HEK293 (cell line): ENCODE measurements at regions not wholly inside any gene's neighbourhood (a gene's known extent, or its start where the extent isn't known, plus 50 kb on each side); places are given as distances from the start of the nearest gene placed in this dataset.

Experiments
- CTCF ChIA-PET: fragments of 350-600 bp; formaldehyde crosslinking; extraction: SDS; loops from one replicate; lab custom pipeline; 2021; ENCODE audit warnings: antibody characterized with exemption; lab: Yijun Ruan, JAX
- POLR2A ChIA-PET: fragments of 300-600 bp; formaldehyde crosslinking; extraction: SDS; loops from one replicate; lab custom pipeline; 2020; ENCODE audit warnings: antibody characterized with exemption, inconsistent platforms; lab: Yijun Ruan, JAX
- H3K27ac ChIP-seq: fragments of 200-500 bp; sonication (Bioruptor generic); 2 replicates; pipeline ENCODE4 v1.5.1; 2014; ENCODE audit warnings: low read depth, low read length, control low read depth, inconsistent platforms; ENCODE audit errors: extremely low read depth
- H3K36me3 ChIP-seq, 2 experiments: fragments of 200-500 bp in 1 of 2; sonication (Bioruptor generic) in 1 of 2; 1 replicate in 1 of 2; 2 replicates in 1 of 2; pipeline ENCODE4 v1.5.1; 2014 to 2017; ENCODE audit warnings: inconsistent platforms in 2 of 2, low read length in 2 of 2; ENCODE audit not compliant: control insufficient read depth in 2 of 2, insufficient read depth in 1 of 2
- H3K4me1 ChIP-seq: fragments of 200-500 bp; sonication (Bioruptor generic); 2 replicates; pipeline ENCODE4 v1.5.1; 2014; ENCODE audit warnings: mild to moderate bottlenecking, low read length, inconsistent platforms; ENCODE audit not compliant: control insufficient read depth, insufficient read depth
- H3K4me3 ChIP-seq: 2 replicates; pipeline ENCODE4 v1.5.1; 2011; ENCODE audit warnings: low read depth, mild to moderate bottlenecking, control low read depth, low read length, moderate library complexity
- H3K9me3 ChIP-seq: fragments of 200-500 bp; sonication (Bioruptor generic); 2 replicates; pipeline ENCODE4 v1.5.1; 2014; ENCODE audit warnings: low read depth, low read length, inconsistent platforms; ENCODE audit not compliant: control insufficient read depth, insufficient read depth
- KLF10 ChIP-seq: fragments of 450-650 bp; IDR thresholded peaks from 2 replicates; pipeline ENCODE4 v1.5.1; 2018; ENCODE audit warnings: missing biosample characterization, mild to moderate bottlenecking, missing genetic modification characterization
- RBAK ChIP-seq: fragments of 450-650 bp; formaldehyde crosslinking; IDR thresholded peaks from 2 replicates; pipeline ENCODE4 v1.5.1; 2016; ENCODE audit warnings: missing biosample characterization, missing genetic modification characterization
- YY2 ChIP-seq: fragments of 450-650 bp; formaldehyde crosslinking; IDR thresholded peaks from 2 replicates; pipeline ENCODE4 v1.5.1; 2016; ENCODE audit warnings: missing biosample characterization, missing genetic modification characterization
- ZNF140 ChIP-seq: fragments of 450-650 bp; formaldehyde crosslinking; IDR thresholded peaks from 2 replicates; pipeline ENCODE4 v1.5.1; 2016; ENCODE audit warnings: missing biosample characterization, missing genetic modification characterization
- ZNF175 ChIP-seq: fragments of 450-650 bp; formaldehyde crosslinking; IDR thresholded peaks from 2 replicates; pipeline ENCODE4 v1.5.1; 2016; ENCODE audit warnings: missing biosample characterization, missing genetic modification characterization
- ZNF202 ChIP-seq: fragments of 450-650 bp; formaldehyde crosslinking; IDR thresholded peaks from 2 replicates; pipeline ENCODE4 v1.5.1; 2016; ENCODE audit warnings: missing biosample characterization, missing genetic modification characterization, borderline replicate concordance
- ZNF248 ChIP-seq: fragments of 450-650 bp; formaldehyde crosslinking; IDR thresholded peaks from 2 replicates; pipeline ENCODE4 v1.5.1; 2017; ENCODE audit warnings: missing biosample characterization, missing genetic modification characterization
- ZNF341 ChIP-seq: fragments of 450-650 bp; formaldehyde crosslinking; IDR thresholded peaks from 2 replicates; pipeline ENCODE4; 2016; ENCODE audit warnings: low read depth, missing biosample characterization, missing genetic modification characterization
- ZNF423 ChIP-seq: fragments of 450-650 bp; formaldehyde crosslinking; IDR thresholded peaks from 2 replicates; pipeline ENCODE4 v1.5.1; 2016; ENCODE audit warnings: missing biosample characterization, missing genetic modification characterization
- ZNF514 ChIP-seq: fragments of 450-650 bp; formaldehyde crosslinking; IDR thresholded peaks from 2 replicates; pipeline ENCODE4 v1.5.1; 2016; ENCODE audit warnings: missing biosample characterization, missing genetic modification characterization
- ZNF530 ChIP-seq: fragments of 450-650 bp; formaldehyde crosslinking; IDR thresholded peaks from 2 replicates; pipeline ENCODE4 v1.5.1; 2016; ENCODE audit warnings: low read depth, missing biosample characterization, missing genetic modification characterization
- ZNF670 ChIP-seq: fragments of 450-650 bp; formaldehyde crosslinking; IDR thresholded peaks from 2 replicates; pipeline ENCODE4 v1.5.1; 2016; ENCODE audit warnings: missing biosample characterization, missing genetic modification characterization, low read depth
- ZNF701 ChIP-seq: fragments of 450-650 bp; formaldehyde crosslinking; IDR thresholded peaks from 2 replicates; pipeline ENCODE4 v1.5.1; 2016; ENCODE audit warnings: missing biosample characterization, missing genetic modification characterization
- ZNF791 ChIP-seq: fragments of 450-650 bp; formaldehyde crosslinking; IDR thresholded peaks from 2 replicates; pipeline ENCODE4 v1.5.1; 2016; ENCODE audit warnings: missing biosample characterization, missing genetic modification characterization
- ZNF792 ChIP-seq: fragments of 450-650 bp; formaldehyde crosslinking; IDR thresholded peaks from 2 replicates; pipeline ENCODE4 v1.5.1; 2016; ENCODE audit warnings: missing biosample characterization, missing genetic modification characterization
- ZSCAN23 ChIP-seq: fragments of 450-650 bp; formaldehyde crosslinking; IDR thresholded peaks from 2 replicates; pipeline ENCODE4 v1.5.1; 2016; ENCODE audit warnings: missing biosample characterization, missing genetic modification characterization
- ZSCAN30 ChIP-seq: fragments of 450-650 bp; IDR thresholded peaks from 2 replicates; pipeline ENCODE4 v1.5.1; 2018; ENCODE audit warnings: missing biosample characterization, mild to moderate bottlenecking, missing genetic modification characterization, moderate library complexity
- ZSCAN4 ChIP-seq: fragments of 450-650 bp; formaldehyde crosslinking; IDR thresholded peaks from 2 replicates; pipeline ENCODE4 v1.5.1; 2017; ENCODE audit warnings: missing biosample characterization, missing genetic modification characterization
- TF ChIP-seq, protein P1 (sequence below): sonication (generic); formaldehyde crosslinking; IDR thresholded peaks from 2 replicates; pipeline ENCODE4 v1.8.1; 2022; ENCODE audit warnings: mild to moderate bottlenecking, moderate library complexity, missing genetic modification reagents
- TF ChIP-seq, protein P2 (sequence below): fragments of 450-650 bp; formaldehyde crosslinking; IDR thresholded peaks from 2 replicates; pipeline ENCODE4 v1.5.1; 2016; ENCODE audit warnings: missing biosample characterization, missing genetic modification characterization
- TF ChIP-seq, protein P3 (sequence below): fragments of 450-650 bp; formaldehyde crosslinking; IDR thresholded peaks from 2 replicates; pipeline ENCODE4 v1.5.1; 2017; ENCODE audit warnings: missing biosample characterization, missing genetic modification characterization

GRCh38 chr2:166592750-166593149, 98.7 kb upstream of the SCN7A start:
- no peak overlapping the region for H3K4me3 ChIP-seq
- ChIA-PET CTCF (no interaction called here), POLR2A (no interaction called here)
- no peaks in the 10 kb centered on the region for H3K36me3 ChIP-seq
- H3K9me3 ChIP-seq = no peaks in the 10 kb centered on the region
- TF ChIP-seq ZNF175 (tag by site-specific recombination) = no peak
- no peak for TF ChIP-seq ZNF701
- no peak for TF ChIP-seq ZNF530
- TF ChIP-seq, protein P1, sequence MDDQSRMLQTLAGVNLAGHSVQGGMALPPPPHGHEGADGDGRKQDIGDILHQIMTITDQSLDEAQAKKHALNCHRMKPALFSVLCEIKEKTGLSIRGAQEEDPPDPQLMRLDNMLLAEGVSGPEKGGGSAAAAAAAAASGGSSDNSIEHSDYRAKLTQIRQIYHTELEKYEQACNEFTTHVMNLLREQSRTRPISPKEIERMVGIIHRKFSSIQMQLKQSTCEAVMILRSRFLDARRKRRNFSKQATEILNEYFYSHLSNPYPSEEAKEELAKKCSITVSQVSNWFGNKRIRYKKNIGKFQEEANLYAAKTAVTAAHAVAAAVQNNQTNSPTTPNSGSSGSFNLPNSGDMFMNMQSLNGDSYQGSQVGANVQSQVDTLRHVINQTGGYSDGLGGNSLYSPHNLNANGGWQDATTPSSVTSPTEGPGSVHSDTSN (CRISPR knock-in tag) = no peak
- TF ChIP-seq RBAK (tag by site-specific recombination) = no peak
- TF ChIP-seq, protein P2, sequence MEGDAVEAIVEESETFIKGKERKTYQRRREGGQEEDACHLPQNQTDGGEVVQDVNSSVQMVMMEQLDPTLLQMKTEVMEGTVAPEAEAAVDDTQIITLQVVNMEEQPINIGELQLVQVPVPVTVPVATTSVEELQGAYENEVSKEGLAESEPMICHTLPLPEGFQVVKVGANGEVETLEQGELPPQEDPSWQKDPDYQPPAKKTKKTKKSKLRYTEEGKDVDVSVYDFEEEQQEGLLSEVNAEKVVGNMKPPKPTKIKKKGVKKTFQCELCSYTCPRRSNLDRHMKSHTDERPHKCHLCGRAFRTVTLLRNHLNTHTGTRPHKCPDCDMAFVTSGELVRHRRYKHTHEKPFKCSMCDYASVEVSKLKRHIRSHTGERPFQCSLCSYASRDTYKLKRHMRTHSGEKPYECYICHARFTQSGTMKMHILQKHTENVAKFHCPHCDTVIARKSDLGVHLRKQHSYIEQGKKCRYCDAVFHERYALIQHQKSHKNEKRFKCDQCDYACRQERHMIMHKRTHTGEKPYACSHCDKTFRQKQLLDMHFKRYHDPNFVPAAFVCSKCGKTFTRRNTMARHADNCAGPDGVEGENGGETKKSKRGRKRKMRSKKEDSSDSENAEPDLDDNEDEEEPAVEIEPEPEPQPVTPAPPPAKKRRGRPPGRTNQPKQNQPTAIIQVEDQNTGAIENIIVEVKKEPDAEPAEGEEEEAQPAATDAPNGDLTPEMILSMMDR (tag by site-specific recombination) = no peak
- TF ChIP-seq ZNF248 (tag by site-specific recombination) = no peak
- no peak for TF ChIP-seq KLF10 (tag by site-specific recombination)
- TF ChIP-seq ZNF670 (tag by site-specific recombination) = no peak
- no peak for TF ChIP-seq ZSCAN30 (tag by site-specific recombination)
- no peak for TF ChIP-seq ZNF514
- TF ChIP-seq ZNF423 (tag by site-specific recombination) = no peak
- TF ChIP-seq, protein P3, sequence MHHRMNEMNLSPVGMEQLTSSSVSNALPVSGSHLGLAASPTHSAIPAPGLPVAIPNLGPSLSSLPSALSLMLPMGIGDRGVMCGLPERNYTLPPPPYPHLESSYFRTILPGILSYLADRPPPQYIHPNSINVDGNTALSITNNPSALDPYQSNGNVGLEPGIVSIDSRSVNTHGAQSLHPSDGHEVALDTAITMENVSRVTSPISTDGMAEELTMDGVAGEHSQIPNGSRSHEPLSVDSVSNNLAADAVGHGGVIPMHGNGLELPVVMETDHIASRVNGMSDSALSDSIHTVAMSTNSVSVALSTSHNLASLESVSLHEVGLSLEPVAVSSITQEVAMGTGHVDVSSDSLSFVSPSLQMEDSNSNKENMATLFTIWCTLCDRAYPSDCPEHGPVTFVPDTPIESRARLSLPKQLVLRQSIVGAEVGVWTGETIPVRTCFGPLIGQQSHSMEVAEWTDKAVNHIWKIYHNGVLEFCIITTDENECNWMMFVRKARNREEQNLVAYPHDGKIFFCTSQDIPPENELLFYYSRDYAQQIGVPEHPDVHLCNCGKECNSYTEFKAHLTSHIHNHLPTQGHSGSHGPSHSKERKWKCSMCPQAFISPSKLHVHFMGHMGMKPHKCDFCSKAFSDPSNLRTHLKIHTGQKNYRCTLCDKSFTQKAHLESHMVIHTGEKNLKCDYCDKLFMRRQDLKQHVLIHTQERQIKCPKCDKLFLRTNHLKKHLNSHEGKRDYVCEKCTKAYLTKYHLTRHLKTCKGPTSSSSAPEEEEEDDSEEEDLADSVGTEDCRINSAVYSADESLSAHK = no peak
- no peak for TF ChIP-seq ZNF792 (tag by site-specific recombination)
- TF ChIP-seq ZNF791 (tag by site-specific recombination) = no peak
- no peak for TF ChIP-seq ZNF202 (tag by site-specific recombination)
- no peak overlapping the region for H3K27ac ChIP-seq
- no peaks in the 10 kb centered on the region for H3K4me1 ChIP-seq

DNA sequence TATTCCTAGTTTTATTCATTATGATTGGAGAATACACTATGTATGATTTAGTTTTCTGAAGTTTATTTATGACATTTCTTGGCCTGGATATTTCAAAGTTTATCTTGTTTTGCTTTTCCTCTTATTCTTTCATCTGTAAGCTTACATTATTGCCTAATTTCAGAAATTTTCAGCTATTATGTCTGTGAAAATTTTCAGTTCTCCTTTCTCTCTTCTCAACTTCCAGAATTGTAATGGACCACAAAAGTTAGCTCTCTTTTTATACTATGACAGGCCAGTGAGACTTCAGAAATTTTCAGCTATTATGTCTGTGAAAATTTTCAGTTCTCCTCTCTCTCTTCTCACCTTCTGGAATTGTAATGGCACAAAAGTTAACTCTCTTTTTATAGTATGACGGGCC, 97.2 kb upstream of the SCN7A start:
- H3K4me3 ChIP-seq = no peak overlapping the region

DNA sequence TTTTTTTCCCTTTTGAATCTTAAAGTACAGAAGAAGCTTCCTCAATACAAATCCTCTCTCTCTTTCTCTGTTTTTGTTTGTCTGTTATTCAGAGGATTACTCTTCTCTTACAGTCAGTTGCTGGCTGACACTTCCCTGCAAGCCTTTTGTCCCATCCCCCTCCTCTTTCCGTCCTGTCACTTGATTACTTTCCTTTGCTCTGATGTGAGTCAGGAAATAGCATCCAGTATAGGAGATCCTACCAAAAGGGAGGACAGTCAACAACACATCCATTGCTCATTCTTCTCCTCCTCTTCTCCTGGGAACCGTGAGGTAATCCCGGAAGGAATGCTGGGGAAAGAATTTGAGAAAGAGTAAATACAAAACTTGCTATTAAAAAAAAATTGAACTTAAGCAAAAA, 79.3 kb upstream of the SCN7A start:
- ChIA-PET CTCF (interaction anchor here (0.6 kb wide), 1 partner anchor 54 kb away, joined by 3 read pairs; no protein-coding TSS in a partner anchor), POLR2A (no interaction called here)
- no peaks in the 10 kb centered on the region for H3K4me1 ChIP-seq
- TF ChIP-seq ZSCAN23 (tag by site-specific recombination) = no peak
- no peak for TF ChIP-seq ZNF341
- TF ChIP-seq ZSCAN4 (tag by site-specific recombination) = no peak
- no peak overlapping the region for H3K4me3 ChIP-seq
- no peaks in the 10 kb centered on the region for H3K36me3 ChIP-seq
- no peak overlapping the region for H3K27ac ChIP-seq
- no peaks in the 10 kb centered on the region for H3K9me3 ChIP-seq

More for the DNA sequence above, 97.2 kb upstream of the SCN7A start:
- Histone ChIP-seq H3K9me3 (no peaks in the 10 kb centered on the region), H3K4me1 (no peaks in the 10 kb centered on the region), H3K36me3 (no peaks in the 10 kb centered on the region), H3K27ac (no peak overlapping the region)
- CTCF ChIA-PET = no interaction called here
- POLR2A ChIA-PET = no interaction called here
- TF ChIP-seq YY2 (tag by site-specific recombination) = no peak
- no peak for TF ChIP-seq ZNF140
